H9 (cell line): ENCODE measurements at regions not wholly inside any gene's neighbourhood (a gene's known extent, or its start where the extent isn't known, plus 50 kb on each side); places are given as distances from the start of the nearest gene placed in this dataset.

Source experiments
- DNase-seq: peaks from one replicate; pipeline ENCODE4 v3.0.0-alpha.2; 2017
- H2AFZ ChIP-seq: one replicate; pipeline ENCODE4 v1.6.1; 2013; ENCODE audit warnings: mild to moderate bottlenecking, low read length, control low read depth, moderate library complexity
- H2AK5ac ChIP-seq: 2 replicates; pipeline ENCODE4 v1.6.1; 2013; ENCODE audit warnings: low read length, control low read depth, mixed read lengths; ENCODE audit not compliant: insufficient read length
- H2BK120ac ChIP-seq: one replicate; pipeline ENCODE4 v1.6.1; 2013; ENCODE audit warnings: low read depth, mild to moderate bottlenecking, low read length, control low read depth, inconsistent platforms; ENCODE audit not compliant: poor library complexity, severe bottlenecking
- H2BK12ac ChIP-seq: 2 replicates; pipeline ENCODE4 v1.6.1; 2013; ENCODE audit warnings: low read length, control low read depth, mixed read lengths, low read depth; ENCODE audit not compliant: insufficient read length
- H2BK15ac ChIP-seq: 2 replicates; pipeline ENCODE4 v1.6.1; 2013; ENCODE audit warnings: low read depth, low read length, control low read depth
- H2BK20ac ChIP-seq: one replicate; pipeline ENCODE4 v1.6.1; 2013; ENCODE audit warnings: low read depth, mild to moderate bottlenecking, low read length, control low read depth, inconsistent platforms; ENCODE audit not compliant: poor library complexity, severe bottlenecking
- H2BK5ac ChIP-seq: 2 replicates; pipeline ENCODE4 v1.6.1; 2013; ENCODE audit warnings: low read length, control low read depth, mixed read lengths; ENCODE audit not compliant: insufficient read length
- H3K14ac ChIP-seq: 2 replicates; pipeline ENCODE4 v1.6.1; 2013; ENCODE audit warnings: low read length, control low read depth; ENCODE audit not compliant: insufficient read depth
- H3K18ac ChIP-seq: 2 replicates; pipeline ENCODE4 v1.6.1; 2013; ENCODE audit warnings: low read depth, mild to moderate bottlenecking, mixed read lengths, low read length, control low read depth; ENCODE audit not compliant: insufficient read length
- H3K23ac ChIP-seq: 2 replicates; pipeline ENCODE4 v1.6.1; 2013; ENCODE audit warnings: low read length, control low read depth, mixed read lengths, low read depth; ENCODE audit not compliant: insufficient read length
- H3K23me2 ChIP-seq: 2 replicates; pipeline ENCODE4 v1.6.1; 2013; ENCODE audit warnings: low read depth, mild to moderate bottlenecking, mixed read lengths, low read length, control low read depth; ENCODE audit not compliant: insufficient read length, poor library complexity, severe bottlenecking
- H3K27ac ChIP-seq: 2 replicates; pipeline ENCODE4 v1.5.1; 2013; ENCODE audit warnings: low read length, control low read depth, mixed read lengths, low read depth; ENCODE audit not compliant: insufficient read length
- H3K27me3 ChIP-seq: 2 replicates; pipeline ENCODE4 v1.6.1; 2013; ENCODE audit warnings: low read length, control low read depth, inconsistent platforms; ENCODE audit not compliant: insufficient read depth
- H3K4ac ChIP-seq: 2 replicates; pipeline ENCODE4 v1.6.1; 2013; ENCODE audit warnings: low read depth, mild to moderate bottlenecking, control low read depth, inconsistent platforms, low read length, moderate library complexity
- H3K4me1 ChIP-seq: 2 replicates; pipeline ENCODE4 v1.6.1; 2013; ENCODE audit warnings: low read length, control low read depth, inconsistent platforms; ENCODE audit not compliant: insufficient read depth
- H3K4me2 ChIP-seq: 2 replicates; pipeline ENCODE4 v1.6.1; 2013; ENCODE audit warnings: low read length, control low read depth, mixed read lengths; ENCODE audit not compliant: insufficient read length, insufficient read depth
- H3K56ac ChIP-seq: 2 replicates; pipeline ENCODE4 v1.6.1; 2013; ENCODE audit warnings: low read depth, mild to moderate bottlenecking, mixed read lengths, low read length, control low read depth; ENCODE audit not compliant: insufficient read length
- H3K79me1 ChIP-seq: 2 replicates; pipeline ENCODE4 v1.6.1; 2013; ENCODE audit warnings: low read depth, mild to moderate bottlenecking, moderate library complexity, low read length, control low read depth, inconsistent platforms; ENCODE audit not compliant: insufficient read depth, poor library complexity, severe bottlenecking
- H3K79me2 ChIP-seq: 2 replicates; pipeline ENCODE4 v1.6.1; 2013; ENCODE audit warnings: low read length, control low read depth, inconsistent platforms; ENCODE audit not compliant: insufficient read depth
- H3K9ac ChIP-seq: 2 replicates; pipeline ENCODE4 v1.6.1; 2013; ENCODE audit warnings: low read length, control low read depth, mixed read lengths; ENCODE audit not compliant: insufficient read length; ENCODE audit errors: extremely low read depth
- H3K9me3 ChIP-seq: one replicate; pipeline ENCODE4 v1.6.1; 2013; ENCODE audit warnings: low read depth, low read length, inconsistent platforms; ENCODE audit not compliant: control insufficient read depth
- H3T11ph ChIP-seq: one replicate; pipeline ENCODE4 v1.6.1; 2013; ENCODE audit warnings: mild to moderate bottlenecking, low read length, control low read depth, inconsistent platforms
- H4K20me1 ChIP-seq: one replicate; pipeline ENCODE4 v1.6.1; 2013; ENCODE audit not compliant: control insufficient read depth, insufficient read length, insufficient read depth
- H4K5ac ChIP-seq: 2 replicates; pipeline ENCODE4 v1.6.1; 2013; ENCODE audit warnings: low read depth, mild to moderate bottlenecking, mixed read lengths, low read length, control low read depth; ENCODE audit not compliant: insufficient read length
- H4K8ac ChIP-seq: replicated peaks from 2 replicates; pipeline ENCODE4 v1.6.1; 2013; ENCODE audit warnings: low read length, control low read depth, mixed read lengths, low read depth; ENCODE audit not compliant: insufficient read length
- H4K91ac ChIP-seq: 2 replicates; pipeline ENCODE4 v1.6.1; 2013; ENCODE audit warnings: low read depth, mild to moderate bottlenecking, moderate library complexity, mixed read lengths, low read length, control low read depth; ENCODE audit not compliant: insufficient read length
- H3K27ac Mint-ChIP-seq, 3 experiments: 2 replicates in 2 of 3; 3 replicates in 1 of 3; pipeline ENCODE4 v1.8.0; 2020 to 2021; ENCODE audit warnings: mixed read lengths in 3 of 3, mild to moderate bottlenecking in 1 of 3, moderate library complexity in 1 of 3
- H3K27me3 Mint-ChIP-seq: 2 replicates; pipeline ENCODE4 v1.8.0; 2021; ENCODE audit warnings: low read depth, mild to moderate bottlenecking, moderate library complexity, mixed read lengths
- H3K36me3 Mint-ChIP-seq, 3 experiments: 2 replicates in 2 of 3; 3 replicates in 1 of 3; pipeline ENCODE4 v1.8.0; 2020 to 2021; ENCODE audit warnings: low read depth in 3 of 3, mixed read lengths in 3 of 3; ENCODE audit not compliant: insufficient read depth in 1 of 3
- H3K4me1 Mint-ChIP-seq, 2 experiments: 2 replicates each; pipeline ENCODE4 v1.8.0; 2020; ENCODE audit warnings: mixed read lengths in 2 of 2
- H3K4me3 Mint-ChIP-seq, 2 experiments: 2 replicates in 1 of 2; 3 replicates in 1 of 2; pipeline ENCODE4 v1.8.0; 2020 to 2021; ENCODE audit warnings: mild to moderate bottlenecking in 2 of 2, mixed read lengths in 2 of 2, moderate library complexity in 1 of 2
- H3K9me3 Mint-ChIP-seq, 2 experiments: 2 replicates in 1 of 2; 3 replicates in 1 of 2; pipeline ENCODE4 v1.8.0; 2020; ENCODE audit warnings: mild to moderate bottlenecking in 2 of 2, mixed read lengths in 2 of 2, moderate library complexity in 1 of 2
- CTCF ChIP-seq: fragments of 200-600 bp; sonication (generic); conservative IDR thresholded peaks from 3 replicates; pipeline ENCODE4 v1.8.0; 2021; ENCODE audit warnings: antibody characterized with exemption, mild to moderate bottlenecking
- WGBS: extraction: QIAGEN DNeasy Blood & Tissue Kit; methylation state at CpG from one replicate; pipeline ENCODE4 v1.1.7; 2013; ENCODE audit warnings: missing lambda C conversion rate, low lambda C conversion rate, mixed read lengths; ENCODE audit not compliant: insufficient read length; ENCODE audit errors: extremely low coverage; 5-methylcytosine and 5-hydroxymethylcytosine counted together

GRCh38 chr14:97410667-97411620, 613.8 kb downstream of the VRK1 start:
- no peaks in the 10 kb centered on the region; the same call in 1 of the 2 replicates for H3K27me3 Mint-ChIP-seq
- Histone ChIP-seq H3K9me3 (no peaks in the 10 kb centered on the region), H4K8ac (no peak overlapping the region), H2BK12ac (no peak overlapping the region), H2BK5ac (no peak overlapping the region), H3K14ac (no peak overlapping the region), H4K20me1 (no peaks in the 10 kb centered on the region), H3K23me2 (peaks cover 13% of the 10 kb centered on the region), H3K56ac (no peak overlapping the region), H3K23ac (no peak overlapping the region), H3K4ac (no peak overlapping the region), H2AFZ (no peak overlapping the region), H2BK15ac (no peak overlapping the region), H2AK5ac (no peak overlapping the region), H3T11ph (no peak overlapping the region), H3K4me2 (peak overlapping the region; percentile 62), H3K4me1 (peaks cover 15% of the 10 kb centered on the region; the same call in 1 of the 2 replicates), H3K27me3 (no peaks in the 10 kb centered on the region; the same call in 1 of the 2 replicates), H3K9ac (no peak overlapping the region), H3K27ac (no peak overlapping the region), H4K91ac (no peak overlapping the region), H4K5ac (no peak overlapping the region), H3K79me2 (no peaks in the 10 kb centered on the region), H2BK20ac (no peak overlapping the region), H2BK120ac (no peak overlapping the region), H3K79me1 (no peaks in the 10 kb centered on the region), H3K18ac (no peak overlapping the region)
- H3K4me1 Mint-ChIP-seq = peaks cover 13 to 37% of the 10 kb centered on the region in 2 experiments
- 0 out of 3 replicates have a peak, but pooled peaks have one; percentile 14 for TF ChIP-seq CTCF
- no peaks in the 10 kb centered on the region for H3K36me3 Mint-ChIP-seq
- no CpG with 5 or more reads among the region's 13 CpGs for WGBS
- H3K4me3 Mint-ChIP-seq = no peak overlapping the region
- no peak for DNase-seq
- H3K27ac Mint-ChIP-seq = no peak overlapping the region
- H3K9me3 Mint-ChIP-seq = no peaks in the 10 kb centered on the region
